ENCODE measurements at regions not wholly inside any gene's neighbourhood (a gene's known extent, or its start where the extent isn't known, plus 50 kb on each side); places are given as distances from the start of the nearest gene placed in this dataset.

DNA sequence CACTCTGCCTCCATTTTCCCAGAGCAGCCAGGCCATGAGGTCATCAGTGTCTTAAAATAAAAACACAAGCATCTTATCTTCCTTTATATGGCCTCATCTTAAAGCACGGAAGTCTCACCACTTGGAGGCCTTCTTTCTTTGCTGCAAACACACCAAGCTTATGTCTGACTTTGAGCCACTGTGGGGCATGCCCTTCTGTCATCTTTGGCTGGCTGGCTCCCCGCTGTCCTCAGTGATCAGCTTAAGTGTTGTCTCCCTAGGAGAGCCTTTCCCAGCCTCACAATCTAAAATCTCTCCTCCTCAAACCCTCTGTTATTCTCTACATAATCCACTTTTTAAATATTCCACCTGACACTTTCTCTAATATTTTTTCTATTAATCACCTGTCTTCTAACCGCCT is 191.6 kb upstream of the TTC29 start:
- no peak for DNase-seq (ENCODE audit: low read depth)
- H3K4me3 ChIP-seq (ENCODE audit: low read depth, low read length), result no peak overlapping the region
- no peak for TF ChIP-seq CTCF (IDR thresholded peaks at IDR 0.05; ENCODE audit: insufficient read depth, low read depth, low read length, missing control alignments)

DNA sequence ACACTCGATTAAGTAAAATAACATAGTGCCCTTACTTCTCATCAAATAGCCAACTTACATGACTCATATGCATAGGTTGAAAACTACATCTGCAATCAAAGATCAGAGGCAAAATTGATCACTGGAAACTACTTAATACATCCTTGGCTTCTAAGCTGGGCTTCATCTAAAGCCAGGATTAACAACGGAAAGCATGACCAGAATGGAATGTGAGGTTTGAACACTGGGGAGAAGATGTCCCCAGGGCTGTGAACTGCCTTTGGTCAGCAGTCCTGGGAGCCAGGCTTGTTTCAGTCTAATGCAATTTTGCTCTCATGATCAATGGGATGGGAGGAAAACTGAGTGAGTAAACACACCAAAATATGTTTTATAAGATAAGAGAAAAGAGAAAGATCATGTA is 192.5 kb upstream of the TTC29 start:
- DNase-seq (ENCODE audit: low read depth), result no peak
- no peak overlapping the region for H3K4me3 ChIP-seq (ENCODE audit: low read depth, low read length)
- no peak for TF ChIP-seq CTCF (IDR thresholded peaks at IDR 0.05; ENCODE audit: insufficient read depth, low read depth, low read length, missing control alignments)

- TF ChIP-seq CTCF (IDR thresholded peaks at IDR 0.05; ENCODE audit: insufficient read depth, low read depth, low read length, missing control alignments), result no peak
Measured at GRCh38 chr4:147139455-147140198, 194.0 kb upstream of the TTC29 start.

DNA sequence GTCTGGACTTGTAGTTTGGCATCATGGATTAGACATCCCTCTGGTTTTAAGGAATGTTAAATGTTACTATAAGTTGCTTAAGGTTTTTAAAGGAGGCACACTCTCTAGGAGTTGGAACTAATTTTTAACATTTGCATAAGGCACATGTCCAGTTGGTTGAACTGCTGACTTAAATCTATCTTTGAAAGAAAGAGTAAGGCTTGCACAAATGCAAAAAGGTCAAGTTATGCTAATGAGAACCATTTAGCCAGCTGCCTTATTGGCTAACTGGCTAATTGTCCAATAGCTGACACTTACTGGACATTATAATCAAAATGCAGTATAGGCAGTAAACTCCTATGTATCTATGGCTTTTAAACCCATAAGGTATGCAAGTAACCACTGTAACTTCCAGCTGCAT is 206.1 kb upstream of the TTC29 start:
- no peak for DNase-seq (ENCODE audit: low read depth)
- no peak for TF ChIP-seq CTCF (IDR thresholded peaks at IDR 0.05; ENCODE audit: insufficient read depth, low read depth, low read length, missing control alignments)
- no peak overlapping the region for H3K4me3 ChIP-seq (ENCODE audit: low read depth, low read length)

More at GRCh38 chr4:147139455-147140198, 194.0 kb upstream of the TTC29 start:
- no peak overlapping the region for H3K4me3 ChIP-seq (ENCODE audit: low read depth, low read length)
- DNase-seq (ENCODE audit: low read depth), result peak; percentile 81

- H3K4me3 ChIP-seq (ENCODE audit: low read depth, low read length), result peak overlapping the region; percentile 21
- DNase-seq (ENCODE audit: low read depth), result no peak
- no peak for TF ChIP-seq CTCF (IDR thresholded peaks at IDR 0.05; ENCODE audit: insufficient read depth, low read depth, low read length, missing control alignments)
Measured at GRCh38 chr4:147157860-147158701, 212.4 kb upstream of the TTC29 start.

DNA sequence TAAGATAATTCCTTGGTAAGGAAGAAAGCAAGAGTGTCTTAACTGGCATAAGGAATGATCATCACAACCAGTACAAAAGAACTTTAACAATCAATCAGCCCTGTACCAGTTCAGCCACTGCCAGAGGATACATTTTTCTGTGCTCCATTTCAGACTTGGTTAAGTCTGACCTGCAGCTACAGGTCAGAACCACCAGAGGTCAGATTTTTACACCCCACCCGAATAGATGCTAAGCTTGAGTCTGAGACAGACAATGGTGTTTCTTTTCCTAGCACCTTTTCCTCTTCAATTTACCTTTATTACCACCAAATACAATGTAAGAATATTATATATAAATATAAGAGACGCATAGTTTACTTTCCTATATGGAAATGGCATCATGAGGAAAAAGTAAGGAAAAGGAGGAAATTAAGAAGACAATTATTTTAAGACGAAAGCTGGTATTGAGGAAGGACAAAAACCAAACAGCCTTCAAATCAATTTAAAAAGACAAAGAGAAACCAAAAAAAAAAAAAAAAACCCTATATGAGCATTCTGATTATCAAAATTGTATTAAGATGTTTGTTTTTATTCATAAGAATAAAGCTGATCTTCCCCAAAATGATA is 215.3 kb upstream of the TTC29 start:
- TF ChIP-seq CTCF (IDR thresholded peaks at IDR 0.05; ENCODE audit: insufficient read depth, low read depth, low read length, missing control alignments), result peak; percentile 84

More for the DNA sequence above, 215.3 kb upstream of the TTC29 start:
- peak; percentile 69 for DNase-seq (ENCODE audit: low read depth)
- no peak overlapping the region for H3K4me3 ChIP-seq (ENCODE audit: low read depth, low read length)
